GM12865 (cell line): ENCODE measurements at regions not wholly inside any gene's neighbourhood (a gene's known extent, or its start where the extent isn't known, plus 50 kb on each side); places are given as distances from the start of the nearest gene placed in this dataset.

Experiments
- DNase-seq: peaks from one replicate; pipeline ENCODE4 v3.0.0; 2010; ENCODE audit warnings: low read depth
- H3K4me3 ChIP-seq: 2 replicates; pipeline ENCODE4 v1.5.1; 2011; ENCODE audit warnings: mild to moderate bottlenecking, low read depth, low read length, control low read depth
- CTCF ChIP-seq: IDR thresholded peaks from 2 replicates; pipeline ENCODE4 v1.5.1; 2011; ENCODE audit warnings: low read length, control low read depth, low read depth, inconsistent platforms; ENCODE audit not compliant: insufficient read depth; ENCODE audit errors: missing control alignments

GRCh38 chr9:80399606-80400005, 827.8 kb downstream of the TLE4 start:
- no peak overlapping the region for H3K4me3 ChIP-seq
- no peak for DNase-seq
- TF ChIP-seq CTCF, result no peak

GRCh38 chr9:80387828-80388227, 816.1 kb downstream of the TLE4 start:
- no peak overlapping the region for H3K4me3 ChIP-seq
- no peak for DNase-seq
- no peak for TF ChIP-seq CTCF

GRCh38 chr9:80385246-80385645, 813.5 kb downstream of the TLE4 start:
- no peak for DNase-seq
- H3K4me3 ChIP-seq, result no peak overlapping the region
- TF ChIP-seq CTCF, result no peak

GRCh38 chr9:80383331-80383730, 811.6 kb downstream of the TLE4 start:
- TF ChIP-seq CTCF, result no peak
- H3K4me3 ChIP-seq, result no peak overlapping the region
- DNase-seq, result no peak

- TF ChIP-seq CTCF, result no peak
- no peak for DNase-seq
Measured at GRCh38 chr9:80382211-80382891, 810.6 kb downstream of the TLE4 start.

GRCh38 chr9:80380301-80380700, 808.5 kb downstream of the TLE4 start:
- TF ChIP-seq CTCF, result no peak
- H3K4me3 ChIP-seq, result no peak overlapping the region
- DNase-seq, result no peak

More at GRCh38 chr9:80382211-80382891, 810.6 kb downstream of the TLE4 start:
- no peak overlapping the region for H3K4me3 ChIP-seq
